PC-3 (cell line): ENCODE measurements at regions not wholly inside any gene's neighbourhood (a gene's known extent, or its start where the extent isn't known, plus 50 kb on each side); places are given as distances from the start of the nearest gene placed in this dataset.

Source experiments
- ATAC-seq: fragments of 200-7000 bp; cut with Tn5 transposase; 2 replicates; pipeline ENCODE4 v1.9.1; 2020; ENCODE audit warnings: mild to moderate bottlenecking, moderate library complexity
- BruUV-seq: library from RNA; stranded (reverse); fragments of 400-500 nt; replicated peaks from 2 replicates; lab custom pipeline; 2021; lab: Mats Ljungman, UMichigan
- CTCF ChIA-PET: fragments of 300-600 bp; sonication (Branson Sonifier 250); formaldehyde crosslinking; loops from one replicate; lab custom pipeline; 2022; ENCODE audit warnings: antibody characterized with exemption; lab: Charles Lee
- POLR2A ChIA-PET: fragments of 300-600 bp; sonication (Branson Sonifier 250); formaldehyde crosslinking; loops from one replicate; lab custom pipeline; 2022; ENCODE audit warnings: antibody characterized with exemption; ENCODE audit not compliant: unreplicated experiment; lab: Charles Lee
- DNase-seq: peaks from one replicate; pipeline ENCODE4 v3.0.0-alpha.2; 2015
- H2AFZ ChIP-seq: fragments of 300-600 bp; sonication (generic); 2 replicates; pipeline ENCODE4 v1.6.0; 2016; ENCODE audit warnings: antibody characterized with exemption, low read length
- H3F3A ChIP-seq: fragments of 300-600 bp; sonication (generic); one replicate; pipeline ENCODE4 v1.6.0; 2017; ENCODE audit warnings: antibody characterized with exemption, low read length, control low read depth, mild to moderate bottlenecking; ENCODE audit not compliant: unreplicated experiment
- H3K27ac ChIP-seq: fragments of 300-600 bp; sonication (generic); 2 replicates; pipeline ENCODE4 v1.5.1; 2016; ENCODE audit warnings: mild to moderate bottlenecking, low read length
- H3K27me3 ChIP-seq: fragments of 300-600 bp; sonication (generic); 2 replicates; pipeline ENCODE4 v1.6.1; 2016; ENCODE audit warnings: low read length, mixed read lengths
- H3K36me3 ChIP-seq: fragments of 300-600 bp; sonication (generic); 2 replicates; pipeline ENCODE4 v1.6.1; 2016; ENCODE audit warnings: low read depth, mixed run types, low read length, mixed read lengths
- H3K4me1 ChIP-seq: fragments of 300-600 bp; sonication (generic); 2 replicates; pipeline ENCODE4 v1.5.1; 2016; ENCODE audit warnings: low read length; ENCODE audit not compliant: insufficient read depth
- H3K4me2 ChIP-seq: fragments of 300-600 bp; sonication (generic); 2 replicates; pipeline ENCODE4 v1.6.0; 2016; ENCODE audit warnings: low read length
- H3K4me3 ChIP-seq: fragments of 300-600 bp; sonication (generic); 2 replicates; pipeline ENCODE4 v1.5.1; 2016; ENCODE audit warnings: mild to moderate bottlenecking, low read length, mixed read lengths
- H3K79me2 ChIP-seq: fragments of 300-600 bp; sonication (generic); 2 replicates; pipeline ENCODE4 v1.6.1; 2017; ENCODE audit warnings: low read length, mixed read lengths
- H3K9ac ChIP-seq: fragments of 300-600 bp; sonication (generic); 2 replicates; pipeline ENCODE4 v1.6.0; 2016; ENCODE audit warnings: mild to moderate bottlenecking, low read length
- H3K9me2 ChIP-seq: fragments of 300-600 bp; sonication (generic); replicated peaks from 2 replicates; pipeline ENCODE4 v1.6.1; 2016; ENCODE audit warnings: mixed run types, low read length, mixed read lengths
- H3K9me3 ChIP-seq: fragments of 300-600 bp; sonication (generic); 2 replicates; pipeline ENCODE4 v1.6.1; 2016; ENCODE audit warnings: low read length, mixed read lengths
- H4K20me1 ChIP-seq: fragments of 300-600 bp; sonication (generic); 2 replicates; pipeline ENCODE4 v1.6.1; 2016; ENCODE audit warnings: low read length, mixed read lengths
- EZH2 ChIP-seq: fragments of 300-600 bp; sonication (generic); IDR thresholded peaks from one replicate; pipeline ENCODE4 v1.6.1; 2017; ENCODE audit warnings: antibody characterized with exemption, mild to moderate bottlenecking, low read length; ENCODE audit not compliant: unreplicated experiment
- EZH2phosphoT487 ChIP-seq: fragments of 300-600 bp; sonication (generic); IDR thresholded peaks from 2 replicates; pipeline ENCODE4 v1.6.1; 2018; ENCODE audit warnings: mild to moderate bottlenecking, antibody characterized with exemption, low read length, borderline replicate concordance
- intact Hi-C: fragments of 100-400 bp; cut with micrococcal nuclease; formaldehyde crosslinking; loops from 2 replicates; pipeline ENCODE4 v1.9.0; 2023
- TF ChIP-seq, protein P1 (sequence below): fragments of 300-600 bp; sonication (generic); conservative IDR thresholded peaks from 2 replicates; pipeline ENCODE4 v1.5.1; 2017; ENCODE audit warnings: antibody characterized with exemption, low read depth, mild to moderate bottlenecking, low read length

DNA sequence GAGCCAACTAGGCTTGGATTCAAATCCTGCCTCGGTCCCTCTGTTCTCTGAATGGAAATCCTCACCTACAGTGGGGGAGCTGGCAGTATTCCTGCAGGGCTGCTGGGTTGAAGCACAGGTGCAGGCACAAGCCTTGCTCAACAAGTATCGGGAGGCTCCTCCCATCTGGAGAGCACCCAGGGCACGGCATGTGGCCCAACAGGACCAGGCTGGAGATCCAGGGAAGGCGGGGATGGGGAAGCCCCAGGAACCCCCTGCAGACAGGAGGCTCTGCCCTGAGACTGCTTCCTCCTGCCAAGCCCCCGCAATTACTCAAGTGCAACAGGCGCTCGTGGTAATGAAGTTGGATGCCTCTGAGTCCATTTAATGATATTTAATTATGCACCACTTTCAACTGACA, 128.0 kb upstream of the VSTM2B start:
- no peaks in the 10 kb centered on the region for H3K4me1 ChIP-seq
- ChIA-PET POLR2A (no interaction called here), CTCF (no interaction called here)
- no peak overlapping the region for H3K9ac ChIP-seq
- no peak overlapping the region for H2AFZ ChIP-seq
- H3K79me2 ChIP-seq: no peaks in the 10 kb centered on the region
- DNase-seq: no peak
- BruUV-seq: no TSS peak
- H3K36me3 ChIP-seq: no peaks in the 10 kb centered on the region
- no peak overlapping the region for H3K4me3 ChIP-seq
- H4K20me1 ChIP-seq: no peaks in the 10 kb centered on the region
- no peaks in the 10 kb centered on the region for H3F3A ChIP-seq
- no peak for TF ChIP-seq EZH2
- no peak for TF ChIP-seq EZH2phosphoT487
- TF ChIP-seq, protein P1, sequence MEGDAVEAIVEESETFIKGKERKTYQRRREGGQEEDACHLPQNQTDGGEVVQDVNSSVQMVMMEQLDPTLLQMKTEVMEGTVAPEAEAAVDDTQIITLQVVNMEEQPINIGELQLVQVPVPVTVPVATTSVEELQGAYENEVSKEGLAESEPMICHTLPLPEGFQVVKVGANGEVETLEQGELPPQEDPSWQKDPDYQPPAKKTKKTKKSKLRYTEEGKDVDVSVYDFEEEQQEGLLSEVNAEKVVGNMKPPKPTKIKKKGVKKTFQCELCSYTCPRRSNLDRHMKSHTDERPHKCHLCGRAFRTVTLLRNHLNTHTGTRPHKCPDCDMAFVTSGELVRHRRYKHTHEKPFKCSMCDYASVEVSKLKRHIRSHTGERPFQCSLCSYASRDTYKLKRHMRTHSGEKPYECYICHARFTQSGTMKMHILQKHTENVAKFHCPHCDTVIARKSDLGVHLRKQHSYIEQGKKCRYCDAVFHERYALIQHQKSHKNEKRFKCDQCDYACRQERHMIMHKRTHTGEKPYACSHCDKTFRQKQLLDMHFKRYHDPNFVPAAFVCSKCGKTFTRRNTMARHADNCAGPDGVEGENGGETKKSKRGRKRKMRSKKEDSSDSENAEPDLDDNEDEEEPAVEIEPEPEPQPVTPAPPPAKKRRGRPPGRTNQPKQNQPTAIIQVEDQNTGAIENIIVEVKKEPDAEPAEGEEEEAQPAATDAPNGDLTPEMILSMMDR: no peak
- H3K9me2 ChIP-seq: no peaks in the 10 kb centered on the region
- intact Hi-C loops: no loop called here
- H3K9me3 ChIP-seq: no peaks in the 10 kb centered on the region
- no peak overlapping the region for H3K27ac ChIP-seq
- ATAC-seq: no peak
- no peaks in the 10 kb centered on the region; the same call in 1 of the 2 replicates for H3K27me3 ChIP-seq
- no peak overlapping the region for H3K4me2 ChIP-seq

GRCh38 chr19:29399804-29400203, 126.0 kb upstream of the VSTM2B start:
- Histone ChIP-seq H3K27me3 (no peaks in the 10 kb centered on the region; the same call in 1 of the 2 replicates), H3K4me3 (no peak overlapping the region), H3K79me2 (no peaks in the 10 kb centered on the region), H3K4me1 (no peaks in the 10 kb centered on the region), H3K9ac (no peak overlapping the region), H4K20me1 (no peaks in the 10 kb centered on the region), H3F3A (no peaks in the 10 kb centered on the region), H3K9me3 (no peaks in the 10 kb centered on the region), H3K27ac (no peak overlapping the region), H3K9me2 (no peaks in the 10 kb centered on the region), H3K4me2 (no peak overlapping the region), H3K36me3 (no peaks in the 10 kb centered on the region), H2AFZ (no peak overlapping the region)
- ChIA-PET CTCF (no interaction called here), POLR2A (no interaction called here)
- intact Hi-C loops: no loop called here
- ATAC-seq: no peak
- TF ChIP-seq EZH2phosphoT487 (no peak), EZH2 (no peak)
- TF ChIP-seq, protein P1: no peak
- no TSS peak for BruUV-seq
- no peak for DNase-seq

DNA sequence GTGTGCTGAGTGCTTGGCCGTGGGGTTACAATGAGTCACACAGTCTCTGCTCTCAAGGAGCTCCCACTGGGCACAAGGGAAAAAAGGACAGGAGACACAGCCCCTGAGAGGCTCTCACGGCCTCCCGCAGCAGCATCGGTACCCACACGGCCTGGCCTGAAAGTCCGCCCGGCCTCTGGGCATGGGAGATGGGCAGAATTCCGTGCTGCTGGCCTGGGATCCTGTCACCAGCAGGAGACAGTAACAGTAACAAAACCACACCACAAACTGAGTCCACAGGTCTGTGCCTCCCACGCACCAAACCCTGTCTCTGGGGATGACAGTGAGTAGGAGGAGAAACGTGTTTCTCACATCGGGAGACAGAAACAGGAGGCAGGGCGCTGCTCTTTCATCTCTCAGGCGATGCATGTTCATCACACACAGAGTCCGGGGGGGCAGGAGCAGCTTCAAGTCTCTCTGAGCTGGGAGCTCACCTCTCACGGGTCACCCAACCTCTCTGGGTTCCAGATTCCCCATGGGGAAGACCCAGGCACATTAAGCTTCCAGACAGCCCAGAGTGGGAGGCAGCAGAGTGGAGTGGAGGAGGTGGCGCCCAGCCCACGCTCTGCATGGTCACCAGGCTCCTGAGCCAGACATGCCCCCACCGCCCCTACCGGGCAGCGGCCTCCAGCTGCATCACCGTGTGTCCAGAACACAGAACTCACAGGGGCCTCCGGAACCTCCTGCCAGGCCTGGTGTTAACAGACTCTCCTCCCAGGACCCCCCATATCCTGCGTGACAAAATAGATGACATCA, 124.7 kb upstream of the VSTM2B start:
- H3K27me3 ChIP-seq: peaks cover 10% of the 10 kb centered on the region; the same call in 1 of the 2 replicates

More for the DNA sequence above, 124.7 kb upstream of the VSTM2B start:
- no peaks in the 10 kb centered on the region for H3K9me3 ChIP-seq
- no peak overlapping the region for H3K4me3 ChIP-seq
- H2AFZ ChIP-seq: no peak overlapping the region
- no peak overlapping the region for H3K9ac ChIP-seq
- CTCF ChIA-PET: no interaction called here
- no peak overlapping the region for H3K27ac ChIP-seq
- no peaks in the 10 kb centered on the region for H3K9me2 ChIP-seq
- H3K4me1 ChIP-seq: no peaks in the 10 kb centered on the region
- no peak overlapping the region for H3K4me2 ChIP-seq
- intact Hi-C loops: no loop called here
- no peaks in the 10 kb centered on the region for H3F3A ChIP-seq
- TF ChIP-seq, protein P1: no peak
- TF ChIP-seq EZH2phosphoT487 (no peak), EZH2 (no peak)
- no peak for ATAC-seq
- H3K36me3 ChIP-seq: no peaks in the 10 kb centered on the region
- no peaks in the 10 kb centered on the region for H4K20me1 ChIP-seq
- no peak for DNase-seq
- no peaks in the 10 kb centered on the region for H3K79me2 ChIP-seq
- POLR2A ChIA-PET: no interaction called here
- BruUV-seq: no TSS peak
